GM12891 (cell line): ENCODE measurements at regions not wholly inside any gene's neighbourhood (a gene's known extent, or its start where the extent isn't known, plus 50 kb on each side); places are given as distances from the start of the nearest gene placed in this dataset.

Source experiments
- DNase-seq: peaks from one replicate; pipeline ENCODE4 v3.0.0; 2011; ENCODE audit warnings: low spot score; ENCODE audit not compliant: insufficient read length
- FAIRE-seq: peaks from 2 replicates; lab custom pipeline; 2011; peaks lifted over from hg19 to GRCh38; lab: Jason Lieb, UNC
- PAX5 ChIP-seq: IDR thresholded peaks from 2 replicates; pipeline ENCODE4 v1.6.1; 2011; ENCODE audit warnings: low read length, moderate library complexity, mild to moderate bottlenecking; ENCODE audit not compliant: insufficient read depth, severe bottlenecking
- POLR2A ChIP-seq: IDR thresholded peaks from 2 replicates; pipeline ENCODE4 v1.6.1; 2011; ENCODE audit warnings: low read depth, low read length, control low read depth
- POLR2AphosphoS5 ChIP-seq: IDR thresholded peaks from 2 replicates; pipeline ENCODE4 v1.6.1; 2011; ENCODE audit warnings: low read depth, low read length, control low read depth
- POU2F2 ChIP-seq: IDR thresholded peaks from 2 replicates; pipeline ENCODE4 v1.6.1; 2011; ENCODE audit warnings: low read depth, mild to moderate bottlenecking, control low read depth, low read length, moderate library complexity
- SPI1 ChIP-seq: IDR thresholded peaks from 2 replicates; pipeline ENCODE4 v1.6.1; 2011; ENCODE audit warnings: low read depth, low read length, control low read depth
- TAF1 ChIP-seq: IDR thresholded peaks from 2 replicates; pipeline ENCODE4 v1.6.1; 2011; ENCODE audit warnings: low read depth, low read length, control low read depth

DNA sequence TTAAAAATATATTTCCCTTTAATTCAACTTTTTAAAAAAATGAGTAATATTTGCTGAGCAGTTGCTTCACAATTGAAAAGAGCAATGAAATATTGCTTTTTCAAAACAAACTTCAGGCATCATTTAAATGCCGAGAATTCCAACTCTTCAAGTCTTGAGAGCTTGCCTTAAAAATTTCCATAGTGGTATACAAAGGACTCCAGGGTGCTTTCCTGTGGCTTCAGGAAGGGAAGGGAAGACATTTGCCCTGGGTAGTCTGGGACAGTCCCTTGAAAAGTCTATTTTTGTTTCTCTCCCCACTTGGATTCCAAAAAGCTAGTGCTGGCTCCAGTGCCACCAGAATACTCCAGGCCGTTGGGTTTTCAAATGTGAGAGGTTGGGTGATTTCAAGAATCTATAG lies 71.7 kb downstream of the HYCC1 start:
- no peak for TF ChIP-seq SPI1
- no peak for TF ChIP-seq PAX5
- no peak for TF ChIP-seq POLR2A
- no peak for TF ChIP-seq TAF1
- FAIRE-seq = no peak
- no peak for DNase-seq

GRCh38 chr7:22939842-22940241 lies 74.1 kb downstream of the HYCC1 start:
- DNase-seq (no peak), FAIRE-seq (no peak)
- TF ChIP-seq PAX5 = no peak
- no peak for TF ChIP-seq SPI1
- no peak for TF ChIP-seq POU2F2
- TF ChIP-seq TAF1 = no peak
- no peak for TF ChIP-seq POLR2A
- TF ChIP-seq POLR2AphosphoS5 = no peak

DNA sequence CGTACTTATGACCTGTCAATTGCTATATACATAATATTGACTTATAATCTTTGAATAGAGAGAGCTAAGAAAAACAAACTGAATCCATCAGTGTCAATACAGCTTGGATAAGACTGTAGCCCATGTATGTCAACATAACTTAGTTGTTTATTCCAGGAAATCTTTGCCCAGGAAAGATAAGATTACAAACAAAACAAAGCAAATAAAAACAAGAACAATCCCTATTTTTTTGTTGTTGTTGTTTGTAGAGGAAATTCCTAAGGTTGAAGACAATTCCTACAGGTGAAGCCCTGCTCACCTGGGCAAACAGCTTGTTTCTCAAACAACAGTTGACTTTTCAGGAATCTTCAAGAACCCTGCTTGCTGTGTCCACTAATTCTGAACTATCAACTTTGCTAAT lies 76.0 kb downstream of the HYCC1 start:
- FAIRE-seq (no peak), DNase-seq (no peak)
- TF ChIP-seq PAX5 (no peak), SPI1 (no peak), POLR2A (no peak), TAF1 (no peak), POU2F2 (no peak), POLR2AphosphoS5 (no peak)

GRCh38 chr7:22936246-22936645 lies 77.7 kb downstream of the HYCC1 start:
- DNase-seq (no peak), FAIRE-seq (no peak)
- TF ChIP-seq POLR2AphosphoS5 (no peak), POU2F2 (no peak), SPI1 (no peak), POLR2A (no peak)

DNA sequence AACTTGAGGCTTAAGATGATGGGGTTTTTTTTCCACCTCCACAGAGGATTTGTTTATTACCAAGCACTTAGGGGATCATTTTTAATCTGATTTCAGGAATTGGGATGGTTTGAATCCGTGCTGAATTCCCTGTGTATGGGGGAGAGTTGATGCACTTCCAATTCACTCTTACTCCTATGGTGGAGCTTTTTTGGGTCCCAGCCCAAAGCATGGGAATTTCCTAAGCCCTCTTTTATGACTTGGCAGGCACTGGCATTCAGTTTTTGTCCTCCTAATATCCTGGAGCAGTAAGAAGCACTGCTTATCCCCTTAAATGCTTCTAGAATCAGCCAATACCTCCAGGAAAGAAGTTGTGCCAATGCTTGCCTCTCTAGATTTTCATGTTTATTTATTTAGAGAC lies 78.7 kb downstream of the HYCC1 start:
- TF ChIP-seq POLR2AphosphoS5 (no peak), POU2F2 (no peak), POLR2A (no peak), TAF1 (no peak)
- FAIRE-seq (no peak), DNase-seq (no peak)

DNA sequence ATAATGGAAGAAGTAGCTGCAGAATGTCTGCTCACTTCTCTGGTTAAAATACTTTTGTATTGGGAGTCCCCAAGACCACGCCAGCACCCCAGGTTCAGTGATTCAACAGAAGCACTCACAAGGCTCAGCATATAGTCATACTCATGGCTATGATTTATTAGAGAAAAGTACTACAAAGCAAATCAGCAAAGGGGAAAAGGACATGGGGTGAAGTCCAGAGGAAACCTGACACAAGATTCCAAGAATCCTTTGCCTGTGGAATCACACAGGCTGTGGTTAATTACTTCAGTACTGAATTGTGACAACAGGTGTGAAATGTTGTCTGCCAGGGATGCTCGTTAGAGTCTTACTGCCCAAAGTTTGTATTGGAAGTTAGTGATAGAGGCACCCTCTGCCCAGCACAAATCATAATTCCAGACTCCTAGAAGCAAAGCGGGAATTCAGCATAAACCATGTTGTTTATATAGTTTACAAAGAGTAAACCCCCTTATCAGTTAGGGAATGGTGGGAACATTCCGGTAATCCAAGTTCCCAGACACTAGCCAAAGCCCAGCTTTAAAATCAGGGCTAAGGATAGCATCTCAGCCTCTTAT lies 79.4 kb downstream of the HYCC1 start:
- TF ChIP-seq SPI1 = no peak
- no peak for TF ChIP-seq TAF1
- TF ChIP-seq POLR2A = no peak
- no peak for TF ChIP-seq POU2F2
- TF ChIP-seq POLR2AphosphoS5 = no peak
- no peak for TF ChIP-seq PAX5
- FAIRE-seq = no peak
- no peak for DNase-seq

DNA sequence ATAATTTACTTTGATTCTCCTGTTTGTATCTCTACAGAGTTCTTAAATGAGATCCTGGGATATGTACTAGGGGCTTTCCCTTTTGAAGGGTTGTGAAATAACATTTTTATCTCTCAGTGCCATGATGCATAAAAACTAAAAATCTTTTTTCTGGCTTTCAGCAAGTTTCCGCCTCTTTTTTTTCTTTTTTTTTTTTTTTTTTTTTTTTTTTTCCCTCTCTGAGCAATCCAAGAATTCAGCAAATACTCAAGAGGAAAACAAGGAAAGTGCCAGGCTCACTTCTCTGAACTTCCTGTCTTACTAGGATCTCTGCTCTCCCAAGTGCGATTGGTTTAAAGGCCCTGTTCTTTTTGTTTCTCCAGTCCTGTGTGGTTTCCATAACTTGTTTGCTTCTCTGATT lies 79.9 kb downstream of the HYCC1 start:
- FAIRE-seq (no peak), DNase-seq (no peak)
- TF ChIP-seq POLR2A (no peak), POU2F2 (no peak), POLR2AphosphoS5 (no peak), SPI1 (no peak), TAF1 (no peak), PAX5 (no peak)

DNA sequence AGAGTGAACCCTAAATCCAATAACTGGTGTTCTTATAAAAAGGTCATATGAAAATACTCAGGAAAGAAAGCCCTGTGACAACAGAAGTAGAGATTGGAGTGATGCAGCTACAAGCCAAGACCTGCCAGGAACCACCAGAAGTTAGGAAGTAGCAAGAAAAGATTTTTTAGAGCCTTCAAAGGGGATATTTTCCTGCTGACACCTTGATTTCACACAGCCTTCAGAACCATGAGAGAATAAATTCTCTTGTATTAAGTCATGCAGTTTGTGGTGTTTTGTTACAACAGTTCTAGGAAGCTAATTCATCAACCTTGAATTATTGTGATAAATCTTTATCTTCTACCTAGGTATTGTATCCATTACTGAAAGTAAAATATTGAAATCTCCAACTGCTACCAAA lies 81.0 kb downstream of the HYCC1 start:
- DNase-seq (no peak), FAIRE-seq (no peak)
- TF ChIP-seq SPI1 (no peak), TAF1 (no peak), PAX5 (no peak), POU2F2 (no peak), POLR2AphosphoS5 (no peak), POLR2A (no peak)

DNA sequence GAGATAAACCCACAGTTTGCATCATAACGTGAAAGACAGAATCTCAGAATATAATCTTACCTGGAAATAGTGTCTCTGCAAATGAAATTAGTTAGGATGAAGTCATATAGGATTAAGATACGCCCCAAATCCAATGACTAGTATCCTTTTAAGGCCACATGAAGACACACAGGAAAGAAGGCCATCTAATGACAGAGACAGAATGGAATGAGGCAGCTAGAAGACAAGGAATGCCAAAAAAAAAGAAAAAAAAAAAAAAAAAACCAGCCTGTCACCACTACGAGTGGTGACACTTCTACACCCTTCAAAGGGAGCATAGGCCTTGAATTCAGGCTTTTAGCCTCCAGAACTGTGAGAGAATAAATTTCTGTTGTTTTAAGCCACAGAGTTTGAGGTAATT lies 82.9 kb downstream of the HYCC1 start:
- no peak for DNase-seq
- TF ChIP-seq POLR2AphosphoS5 = no peak
- TF ChIP-seq SPI1 = no peak
- no peak for TF ChIP-seq POU2F2
- TF ChIP-seq PAX5 = no peak
- no peak for TF ChIP-seq POLR2A
- no peak for TF ChIP-seq TAF1
- FAIRE-seq = no peak

DNA sequence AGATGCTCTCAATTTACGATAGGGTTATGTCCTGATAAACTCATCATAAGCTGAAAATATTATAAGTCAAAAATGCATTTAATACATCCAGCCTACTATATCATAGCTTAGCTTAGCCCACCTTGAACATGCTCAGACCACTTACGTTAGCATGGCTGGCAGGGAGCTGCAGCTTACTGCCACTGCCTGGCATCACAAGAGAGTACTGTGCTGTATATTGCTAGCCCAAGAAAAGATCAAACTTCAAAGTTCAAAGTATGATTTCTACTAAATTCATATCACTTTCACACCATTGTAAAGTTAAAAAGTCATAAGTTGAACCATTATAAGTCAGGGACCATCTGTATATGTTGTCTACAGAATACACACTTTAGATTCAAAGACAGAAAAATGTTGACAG lies 91.6 kb downstream of the HYCC1 start:
- FAIRE-seq (no peak), DNase-seq (no peak)
- TF ChIP-seq TAF1 (no peak), POLR2A (no peak), SPI1 (no peak), POU2F2 (no peak), PAX5 (no peak), POLR2AphosphoS5 (no peak)
